Right cardiac atrium (tissue), 5 donors: ENCODE measurements at regions not wholly inside any gene's neighbourhood (a gene's known extent, or its start where the extent isn't known, plus 50 kb on each side); places are given as distances from the start of the nearest gene placed in this dataset.

Experiments used
- ATAC-seq, 2 donors: fragments of 200-7000 bp; cut with Tn5 transposase; one replicate each; pipeline versions ENCODE4 v1.8.0 to v1.9.1; 2020; ENCODE audit warnings: moderate library complexity in 2 of 2, mild to moderate bottlenecking in 1 of 2
- DNase-seq, 3 donors: peaks; one replicate each; pipeline ENCODE4 v3.0.0-alpha.2; 2020
- H3K27ac ChIP-seq: one replicate; pipeline ENCODE4 v1.5.1; 2013; ENCODE audit warnings: mild to moderate bottlenecking, low read length, control low read depth, moderate library complexity
- H3K27me3 ChIP-seq: one replicate; pipeline ENCODE4 v1.6.1; 2013; ENCODE audit not compliant: control insufficient read depth, insufficient read depth
- H3K4me1 ChIP-seq: one replicate; pipeline ENCODE4 v1.6.1; 2013; ENCODE audit warnings: low read length; ENCODE audit not compliant: control insufficient read depth, insufficient read depth
- H3K4me3 ChIP-seq: one replicate; pipeline ENCODE4 v1.5.1; 2013; ENCODE audit warnings: low read length, control low read depth
- H3K9me3 ChIP-seq: one replicate; pipeline ENCODE4 v1.6.1; 2013; ENCODE audit warnings: low read length; ENCODE audit not compliant: control insufficient read depth
- WGBS: extraction: QIAGEN DNeasy Blood & Tissue Kit; methylation state at CpG from one replicate; pipeline ENCODE4 v1.1.7; 2013; 5-methylcytosine and 5-hydroxymethylcytosine counted together
- intact Hi-C, 4 donors: fragments of 100-400 bp; cut with DNase I; formaldehyde crosslinking; loops; one replicate each; pipeline versions ENCODE4 v1.11.0 to v1.14.0; 2022 to 2023
- donor health status: healthy with polysubstance abuse.
- donor health status: DM: no; HTN: yes; CAD: no.
- donor health status: DM: no; HTN: no; CAD: no.
- donor health status: DM: no; HTN: yes; CAD: no; lungs with severe emphysema.
- donor health status: DM: yes; HTN: yes; CAD: no.

DNA sequence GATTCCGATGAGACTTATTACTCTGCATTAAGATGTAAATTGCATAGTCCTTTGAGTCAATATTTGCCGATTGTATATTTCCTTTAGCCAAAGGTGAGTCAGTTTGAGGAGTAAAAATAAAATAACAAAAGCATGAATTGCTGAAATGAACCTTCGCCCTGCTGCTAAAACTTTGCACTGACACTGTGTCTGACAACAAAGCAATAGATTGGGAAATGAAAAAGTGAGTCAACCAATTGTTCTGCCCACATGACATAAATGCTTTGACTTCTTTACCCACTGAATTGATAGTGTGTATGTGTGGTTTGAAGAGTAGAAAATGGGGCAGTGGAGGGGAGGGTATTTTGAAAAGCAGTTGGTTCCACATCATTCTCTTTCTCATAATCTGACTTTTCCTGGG, 88.4 kb upstream of the AFF2 start:
- Histone ChIP-seq H3K27ac (no peak overlapping the region), H3K9me3 (no peaks in the 10 kb centered on the region), H3K27me3 (no peaks in the 10 kb centered on the region), H3K4me3 (no peak overlapping the region), H3K4me1 (no peaks in the 10 kb centered on the region)
- DNase-seq (no peak), ATAC-seq (no peak)
- WGBS = 79% methylated on average over 3 of the region's 3 CpGs
- intact Hi-C loops = no loop called here

DNA sequence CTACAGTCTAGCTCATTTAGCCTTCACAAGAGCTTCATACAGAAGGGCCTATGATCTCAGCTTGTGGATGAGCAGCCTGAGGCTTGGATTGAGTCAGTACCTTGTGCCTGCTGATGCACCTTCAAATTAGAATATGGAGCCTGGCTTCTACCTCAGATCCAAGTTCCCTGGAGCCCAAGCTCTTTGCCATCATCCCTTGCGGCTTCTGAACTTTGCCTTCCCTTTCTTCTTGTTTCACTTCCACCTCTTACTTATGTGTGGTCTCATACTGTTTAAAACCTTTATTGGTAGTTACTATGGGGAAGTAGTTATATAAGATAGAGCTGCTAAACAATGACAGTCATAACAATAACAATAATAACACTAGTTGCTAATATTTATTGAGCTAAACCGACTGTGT, 84.3 kb upstream of the AFF2 start:
- Histone ChIP-seq H3K9me3 (no peaks in the 10 kb centered on the region), H3K27ac (no peak overlapping the region), H3K4me3 (no peak overlapping the region), H3K27me3 (no peaks in the 10 kb centered on the region), H3K4me1 (no peaks in the 10 kb centered on the region)
- ATAC-seq (no peak), DNase-seq (no peak)
- WGBS = 78% methylated on average over 2 of the region's 2 CpGs
- intact Hi-C loops = no loop called here

DNA sequence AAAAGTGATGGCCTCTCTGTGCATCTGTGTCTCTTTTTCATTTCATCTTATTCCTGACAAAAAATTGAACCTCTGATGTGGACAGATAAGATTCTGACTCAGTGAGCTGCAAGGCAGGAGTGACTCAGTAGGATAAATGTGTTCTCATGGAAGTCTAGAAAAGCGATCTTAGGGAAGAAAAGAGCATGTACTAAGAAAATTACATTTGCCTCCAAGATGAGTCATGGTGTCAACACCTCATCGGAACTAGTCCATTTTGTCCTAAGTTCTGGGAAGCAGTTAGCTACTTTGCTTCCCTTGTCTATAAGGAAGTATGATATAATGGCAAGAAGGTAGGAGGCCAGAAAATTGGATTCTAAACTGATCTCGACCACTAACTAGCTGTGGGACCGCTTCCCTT, 83.5 kb upstream of the AFF2 start:
- H3K27me3 ChIP-seq = no peaks in the 10 kb centered on the region
- intact Hi-C loops = no loop called here
- H3K4me1 ChIP-seq = no peaks in the 10 kb centered on the region
- ATAC-seq = no peak
- no peak for DNase-seq
- H3K4me3 ChIP-seq = no peak overlapping the region
- no peaks in the 10 kb centered on the region for H3K9me3 ChIP-seq
- 75% methylated on average over 4 of the region's 4 CpGs for WGBS
- no peak overlapping the region for H3K27ac ChIP-seq

DNA sequence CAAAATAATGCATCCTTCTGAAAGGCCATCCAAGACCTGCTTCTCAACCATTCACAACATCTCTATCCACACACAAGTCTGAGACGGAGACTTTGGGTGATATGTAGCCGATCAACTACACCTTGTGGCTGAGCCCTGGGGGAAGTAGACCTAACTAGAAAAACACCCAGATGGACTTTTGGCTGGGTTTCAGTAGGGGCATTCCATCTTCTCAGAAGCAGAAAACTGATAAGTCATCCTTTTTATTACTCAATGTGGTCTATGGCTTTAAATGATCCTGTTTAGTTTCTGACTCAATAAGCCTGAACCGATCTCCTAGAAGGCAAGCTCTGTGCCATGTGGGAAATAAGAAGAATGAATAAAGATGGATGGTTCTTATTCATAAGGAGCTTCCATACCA, 82.5 kb upstream of the AFF2 start:
- DNase-seq (no peak), ATAC-seq (no peak)
- H3K9me3 ChIP-seq = no peaks in the 10 kb centered on the region
- no peaks in the 10 kb centered on the region for H3K27me3 ChIP-seq
- no peak overlapping the region for H3K4me3 ChIP-seq
- H3K4me1 ChIP-seq = no peaks in the 10 kb centered on the region
- WGBS = 50% methylated on average over 3 of the region's 3 CpGs
- H3K27ac ChIP-seq = no peak overlapping the region
- intact Hi-C loops = no loop called here

DNA sequence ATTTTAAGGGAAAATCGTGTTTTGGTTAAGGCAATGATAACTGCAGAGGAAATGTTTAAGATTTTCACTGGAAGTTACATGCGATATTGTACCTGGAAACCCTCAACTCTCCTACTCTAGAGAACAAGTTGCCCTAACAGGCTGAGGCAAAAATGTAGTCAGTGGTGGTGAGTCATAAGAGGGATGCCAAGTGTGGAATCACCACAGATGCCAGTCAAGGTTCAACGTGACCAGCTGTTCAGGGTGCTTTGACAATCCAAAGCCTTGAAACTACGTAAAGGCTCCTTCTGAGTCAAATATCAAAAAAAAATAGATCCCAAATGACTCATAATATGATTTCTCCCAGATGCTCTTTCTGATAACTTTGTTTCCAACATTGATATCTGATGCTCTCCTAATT, 77.9 kb upstream of the AFF2 start:
- intact Hi-C loops = no loop called here
- Histone ChIP-seq H3K9me3 (no peaks in the 10 kb centered on the region), H3K27me3 (no peaks in the 10 kb centered on the region), H3K27ac (no peak overlapping the region), H3K4me3 (no peak overlapping the region), H3K4me1 (no peaks in the 10 kb centered on the region)
- no peak for ATAC-seq
- 79% methylated on average over 4 of the region's 4 CpGs for WGBS
- no peak for DNase-seq

DNA sequence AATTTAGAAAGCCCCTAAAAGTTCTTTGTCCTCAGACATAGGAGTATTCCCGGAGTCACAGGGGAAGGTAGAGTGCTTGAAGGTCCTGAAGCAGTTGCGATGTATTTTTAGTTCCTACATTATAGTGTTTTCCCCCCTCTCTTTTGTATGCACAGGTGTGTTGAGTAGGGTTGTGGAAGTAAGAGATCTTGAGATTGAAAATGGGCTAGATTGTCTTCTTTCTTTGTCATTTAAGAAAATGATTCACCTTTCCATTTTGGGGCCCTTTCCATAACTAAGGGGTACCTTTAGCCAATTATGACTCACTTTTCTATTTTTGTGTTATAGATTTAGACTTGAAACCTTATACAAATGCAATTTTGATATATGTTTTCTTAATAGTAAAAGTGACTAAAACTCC, 75.8 kb upstream of the AFF2 start:
- Histone ChIP-seq H3K27ac (no peak overlapping the region), H3K9me3 (no peaks in the 10 kb centered on the region), H3K4me1 (no peaks in the 10 kb centered on the region), H3K27me3 (no peaks in the 10 kb centered on the region), H3K4me3 (no peak overlapping the region)
- no peak for DNase-seq
- WGBS = 96% methylated on average over 2 of the region's 2 CpGs
- intact Hi-C loops = no loop called here
- ATAC-seq = no peak

DNA sequence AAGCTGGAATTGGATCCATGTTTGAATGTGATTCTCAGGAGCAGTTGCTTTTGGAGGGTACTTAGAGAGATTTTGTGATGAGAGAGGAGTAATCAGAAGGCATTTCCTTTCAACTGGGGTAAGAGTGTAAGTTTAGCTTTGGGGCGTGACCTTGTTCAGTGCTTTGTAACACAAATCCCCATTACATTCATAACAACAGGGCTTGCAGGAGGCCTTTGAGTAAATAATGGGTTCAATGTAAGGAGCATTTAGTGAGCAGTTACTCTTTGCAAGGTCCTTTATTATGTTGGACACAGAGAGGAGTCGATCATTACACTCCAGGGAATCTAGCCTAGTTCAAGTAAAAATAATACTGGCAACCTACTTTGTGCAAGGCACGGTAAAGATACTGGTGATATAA, 74.0 kb upstream of the AFF2 start:
- H3K9me3 ChIP-seq = no peaks in the 10 kb centered on the region
- 72% methylated on average over 3 of the region's 3 CpGs for WGBS
- ATAC-seq = no peak
- H3K27ac ChIP-seq = no peak overlapping the region
- intact Hi-C loops = no loop called here
- H3K27me3 ChIP-seq = no peaks in the 10 kb centered on the region
- no peaks in the 10 kb centered on the region for H3K4me1 ChIP-seq
- no peak for DNase-seq
- no peak overlapping the region for H3K4me3 ChIP-seq

DNA sequence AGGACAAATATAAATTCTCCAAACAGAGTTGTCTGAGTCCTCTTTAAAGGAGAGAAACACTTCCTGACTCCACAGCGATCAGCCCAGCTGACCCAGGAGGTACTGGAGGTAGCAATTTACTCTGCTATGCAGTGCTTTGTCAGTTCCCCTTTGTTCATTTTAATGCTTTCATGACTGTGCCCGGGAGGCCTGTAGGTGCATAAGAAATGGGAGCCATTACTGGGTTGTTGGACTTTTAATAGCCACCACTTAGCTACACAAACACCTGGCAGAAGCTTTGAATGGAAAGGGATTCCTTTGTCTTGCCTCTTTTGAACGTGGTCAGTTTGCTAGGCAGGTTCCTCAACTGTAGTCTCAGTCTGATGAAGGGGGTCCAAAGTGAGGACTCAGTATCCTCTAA, 59.0 kb upstream of the AFF2 start:
- DNase-seq (no peak), ATAC-seq (no peak)
- WGBS = 73% methylated on average over 3 of the region's 3 CpGs
- Histone ChIP-seq H3K27me3 (no peaks in the 10 kb centered on the region), H3K9me3 (no peaks in the 10 kb centered on the region), H3K4me1 (no peaks in the 10 kb centered on the region), H3K27ac (no peak overlapping the region), H3K4me3 (no peak overlapping the region)
- intact Hi-C loops = no loop called here

DNA sequence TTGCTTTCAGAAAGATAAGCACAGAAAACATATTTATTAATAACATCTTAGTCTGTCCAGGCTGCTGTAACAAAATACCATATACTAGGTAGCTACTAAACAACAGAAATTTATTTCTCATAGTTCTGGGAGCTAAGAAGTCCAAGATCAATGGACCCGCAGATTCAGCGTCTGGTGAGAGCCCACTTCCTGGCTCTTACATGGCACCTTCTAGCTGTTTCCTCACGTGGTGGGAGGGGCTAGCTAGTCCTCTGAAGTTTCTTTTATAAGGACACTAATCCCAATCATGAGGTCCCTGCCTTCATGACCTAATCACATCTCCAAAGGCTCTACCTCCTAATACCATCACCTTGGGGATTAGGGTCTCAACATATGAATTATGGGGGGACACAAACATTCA, 57.2 kb upstream of the AFF2 start:
- 70% methylated on average over 3 of the region's 3 CpGs for WGBS
- H3K9me3 ChIP-seq = no peaks in the 10 kb centered on the region
- intact Hi-C loops = no loop called here
- H3K4me1 ChIP-seq = no peaks in the 10 kb centered on the region
- H3K27me3 ChIP-seq = no peaks in the 10 kb centered on the region
- no peak overlapping the region for H3K4me3 ChIP-seq
- no peak for ATAC-seq
- no peak overlapping the region for H3K27ac ChIP-seq
- no peak for DNase-seq

DNA sequence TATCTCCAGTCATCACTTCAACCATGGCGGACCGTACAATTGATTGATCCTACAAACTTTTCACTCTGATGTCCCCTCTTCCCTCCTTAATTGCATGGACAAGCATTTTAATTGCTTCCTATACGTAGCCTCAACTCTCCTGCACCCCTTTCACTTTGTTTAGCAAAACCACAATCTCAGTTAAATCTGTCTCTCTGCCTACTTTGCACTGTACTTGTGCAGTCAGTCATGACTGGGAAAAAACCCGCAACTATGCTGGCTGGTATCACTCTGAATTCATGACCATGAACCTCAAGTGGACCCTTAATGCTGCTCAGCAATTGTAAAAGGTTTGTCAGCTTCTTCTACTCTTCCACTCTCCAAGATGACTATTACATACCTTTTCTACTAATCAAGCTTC, 51.7 kb upstream of the AFF2 start:
- ATAC-seq = no peak
- WGBS = 89% methylated on average over 4 of the region's 4 CpGs
- Histone ChIP-seq H3K27ac (no peak overlapping the region), H3K4me1 (no peaks in the 10 kb centered on the region), H3K27me3 (no peaks in the 10 kb centered on the region), H3K4me3 (no peak overlapping the region), H3K9me3 (no peaks in the 10 kb centered on the region)
- no peak for DNase-seq
- intact Hi-C loops = no loop called here
